ENCODE measurements at regions not wholly inside any gene's neighbourhood (a gene's known extent, or its start where the extent isn't known, plus 50 kb on each side); places are given as distances from the start of the nearest gene placed in this dataset.
"Not testable (repeated sequence)": the region's sequence is repeated elsewhere in the genome, so short reads cannot be mapped to it uniquely, and the experiment has no call there.

DNA sequence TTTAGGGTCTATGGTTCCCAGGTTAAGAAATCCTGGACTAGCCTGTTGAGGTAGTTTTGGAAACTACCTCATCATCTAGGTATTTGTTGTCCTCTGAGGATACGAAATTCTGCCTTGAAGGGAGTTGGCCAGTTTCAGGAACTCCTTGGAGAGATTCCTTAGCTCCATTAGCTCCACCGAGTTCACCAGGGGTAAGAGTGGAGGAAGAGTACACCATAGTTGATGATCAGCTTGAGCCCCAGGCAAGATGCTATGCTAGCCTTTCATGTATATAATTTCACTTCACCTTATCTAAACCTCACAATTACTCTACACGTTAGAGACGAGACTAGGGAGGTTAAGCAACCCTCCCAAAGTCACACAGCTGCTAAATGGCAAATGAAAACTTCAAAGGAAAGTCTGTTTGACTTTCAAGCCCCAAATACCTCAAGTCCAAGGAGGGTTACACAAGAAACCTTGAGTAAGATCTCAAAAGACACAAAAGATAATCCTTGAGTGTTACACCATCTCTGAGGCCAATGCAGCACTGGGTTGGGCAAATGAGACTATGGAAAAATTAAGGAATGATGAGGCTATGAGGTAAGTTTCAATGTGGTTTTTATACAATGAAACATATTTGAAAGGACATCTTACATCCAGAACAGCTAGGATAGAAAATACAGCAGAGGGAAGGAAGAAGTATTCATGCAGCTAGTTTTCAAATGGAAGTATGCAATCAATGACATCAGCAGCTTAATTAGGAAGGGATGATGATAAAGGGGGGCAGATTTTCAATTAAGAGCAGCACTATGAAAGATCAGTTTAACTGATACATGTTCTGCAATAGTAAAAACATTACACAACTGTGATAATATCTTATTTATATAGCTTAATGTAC lies 97.2 kb upstream of the KRAS start:
- no peak overlapping the region for H3K27ac ChIP-seq
- no peak for DNase-seq (ENCODE audit: low read depth, low spot score)

DNA sequence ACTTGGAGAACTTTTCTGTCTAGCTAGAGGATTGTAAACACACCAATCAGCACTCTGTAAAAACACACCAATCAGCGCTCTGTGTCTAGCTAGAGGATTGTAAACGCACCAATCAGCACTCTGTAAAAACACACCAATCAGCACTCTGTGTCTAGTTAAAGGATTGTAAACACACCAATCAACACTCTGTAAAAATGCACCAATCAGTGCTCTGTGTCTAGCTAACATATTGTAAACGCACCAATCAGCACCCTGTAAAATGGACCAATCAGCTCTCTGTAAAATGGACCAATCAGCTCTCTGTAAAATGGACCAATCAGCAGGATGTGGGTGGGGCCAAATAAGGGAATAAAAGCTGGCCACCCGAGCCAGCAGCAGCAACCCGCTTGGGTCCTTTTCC lies 91.1 kb upstream of the KRAS start:
- not testable (repeated sequence) for H3K27ac ChIP-seq; DNase-seq (ENCODE audit: low read depth, low spot score)

DNA sequence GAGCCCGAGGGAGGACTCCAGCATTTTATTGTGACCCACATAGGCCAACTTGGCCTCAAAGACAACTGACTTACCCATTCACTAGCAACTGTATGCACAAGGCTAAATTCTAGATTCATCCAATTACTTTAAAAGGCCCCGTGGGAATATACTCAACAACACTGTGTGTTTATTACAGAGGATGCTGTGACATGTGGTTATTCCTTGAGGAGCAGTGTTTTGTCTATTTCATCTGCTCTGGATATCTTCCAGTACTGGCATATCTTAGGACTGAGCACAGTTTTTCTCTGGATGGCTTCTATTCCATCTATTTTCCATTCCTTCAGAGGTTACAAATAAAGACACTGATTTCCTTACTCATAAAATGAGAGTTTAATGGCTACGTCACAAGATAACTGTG lies 87.2 kb upstream of the KRAS start:
- no peak for DNase-seq (ENCODE audit: low read depth, low spot score)
- no peak overlapping the region for H3K27ac ChIP-seq

DNA sequence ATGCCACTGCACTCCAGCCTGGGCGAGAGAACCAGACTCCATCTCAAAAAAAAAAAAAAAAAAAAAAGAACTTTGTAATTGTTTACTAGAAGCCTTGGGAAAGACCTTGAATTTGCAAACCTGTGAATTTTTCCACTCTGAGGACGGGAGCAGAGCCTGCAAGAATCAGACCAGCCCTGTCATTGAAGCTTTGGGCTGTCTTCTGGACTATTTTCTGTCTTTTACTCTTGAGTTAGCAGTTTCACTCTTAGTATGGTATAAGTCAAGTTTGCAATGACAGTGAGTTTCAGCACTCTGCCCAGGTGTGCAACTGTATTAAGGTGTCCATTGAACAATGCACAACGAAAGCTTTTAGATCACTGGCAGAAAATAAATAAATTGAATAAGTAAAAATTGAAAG lies 81.4 kb upstream of the KRAS start:
- no peak overlapping the region for H3K27ac ChIP-seq
- DNase-seq (ENCODE audit: low read depth, low spot score): no peak

DNA sequence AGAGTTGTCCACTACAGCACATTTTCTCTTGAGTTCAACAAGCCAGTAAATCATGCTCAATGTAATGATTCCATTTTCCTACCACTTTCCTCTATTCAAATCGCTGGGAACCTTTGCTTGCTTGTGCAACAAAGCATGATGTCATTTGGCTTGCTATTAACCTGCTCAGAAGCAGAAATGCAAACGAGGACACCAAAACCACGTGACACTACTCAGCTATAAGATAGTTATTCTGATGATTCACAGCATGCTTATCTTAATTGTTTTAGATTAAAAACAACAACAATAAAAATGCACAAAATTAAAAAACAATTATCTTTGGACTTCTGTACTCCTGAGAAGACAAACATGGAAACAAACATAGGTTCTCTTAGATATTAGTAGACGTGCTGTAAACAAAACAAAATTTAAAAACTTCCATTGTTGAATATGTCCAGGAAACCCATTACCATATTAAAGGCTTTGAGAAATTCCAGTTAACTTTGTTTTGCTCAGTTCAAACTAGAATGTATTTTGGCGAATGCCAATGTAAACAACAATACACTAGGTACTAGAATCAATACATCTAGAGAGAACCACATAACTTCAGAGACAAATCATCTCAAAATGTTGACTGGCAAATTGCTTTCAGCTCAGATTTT lies 77.5 kb upstream of the KRAS start:
- no peak overlapping the region for H3K27ac ChIP-seq
- peak; percentile 43 for DNase-seq (ENCODE audit: low read depth, low spot score)

DNA sequence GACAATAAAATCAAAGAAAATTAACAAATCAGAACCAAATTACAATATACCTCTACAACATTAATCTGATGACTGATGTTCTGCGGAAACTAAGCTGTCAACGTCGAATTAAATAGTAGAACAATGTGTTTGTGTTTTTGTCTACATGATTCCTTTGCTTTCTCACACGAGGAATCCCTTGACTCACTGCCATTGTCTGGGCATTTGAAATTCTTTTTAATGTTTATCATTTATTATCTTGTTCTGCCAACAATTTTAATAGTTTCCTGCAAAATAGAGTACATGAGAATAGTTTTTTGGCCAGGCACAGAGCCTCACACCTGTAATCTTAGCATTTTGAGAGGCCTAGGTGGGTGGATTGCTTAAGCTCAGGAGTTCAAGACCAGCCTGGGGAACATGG lies 76.6 kb upstream of the KRAS start:
- DNase-seq (ENCODE audit: low read depth, low spot score): no peak
- no peak overlapping the region for H3K27ac ChIP-seq

DNA sequence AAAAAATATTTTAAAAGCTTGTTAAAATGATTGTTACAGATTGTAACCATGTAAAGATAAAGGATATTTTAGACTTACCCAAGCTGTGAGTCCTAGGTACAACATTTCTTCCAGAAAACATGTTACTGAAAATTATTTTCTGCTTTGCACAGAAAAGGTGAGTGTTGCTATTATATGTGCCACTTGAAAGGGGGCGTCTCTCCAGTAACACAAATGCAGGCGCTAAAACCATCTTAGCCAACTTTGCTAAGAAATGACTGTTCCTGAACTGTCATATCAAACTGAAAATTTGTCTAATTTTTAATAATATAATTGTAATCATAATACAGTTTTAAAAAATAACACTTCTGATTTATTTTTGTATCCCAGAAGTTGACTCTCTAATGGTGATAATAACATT lies 75.6 kb upstream of the KRAS start:
- DNase-seq (ENCODE audit: low read depth, low spot score): no peak
- no peak overlapping the region for H3K27ac ChIP-seq

DNA sequence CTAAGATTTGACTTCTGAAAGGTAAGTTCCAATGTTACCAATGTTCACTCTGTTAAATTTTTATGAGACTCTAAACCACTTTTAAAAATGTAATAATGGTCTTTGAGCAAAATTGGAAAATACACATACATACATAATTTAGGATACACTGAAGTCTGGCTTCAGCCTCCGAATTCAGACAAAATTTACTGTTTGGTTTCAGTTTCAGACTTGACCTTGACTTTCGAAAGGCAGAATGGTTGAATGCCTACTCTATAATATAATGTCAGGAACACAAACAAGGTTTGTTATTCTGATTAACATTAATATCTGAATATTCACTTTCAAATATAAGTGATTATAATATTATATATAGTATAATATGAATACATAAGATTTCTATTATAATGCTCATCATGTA lies 74.1 kb upstream of the KRAS start:
- no peak for DNase-seq (ENCODE audit: low read depth, low spot score)
- H3K27ac ChIP-seq: no peak overlapping the region

DNA sequence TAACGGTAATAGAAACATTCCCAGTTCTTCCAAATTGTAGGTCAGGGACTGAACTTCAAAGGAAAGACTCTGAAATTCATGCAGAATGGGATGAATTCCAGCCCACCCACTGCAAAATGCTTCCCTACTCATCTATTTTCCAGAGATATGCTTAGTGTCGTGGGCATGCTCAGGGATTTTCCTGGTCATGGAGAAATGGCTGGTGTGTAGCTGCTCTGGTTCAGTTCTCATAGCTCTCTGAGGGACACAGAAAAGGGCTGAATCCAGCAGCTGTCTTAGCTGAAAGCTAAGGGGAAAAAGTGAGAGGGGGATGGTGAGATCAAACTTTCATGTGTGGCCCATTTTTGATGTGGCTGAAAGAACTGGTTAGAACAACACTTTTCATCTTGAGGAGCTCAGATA lies 72.9 kb upstream of the KRAS start:
- DNase-seq (ENCODE audit: low read depth, low spot score): no peak

DNA sequence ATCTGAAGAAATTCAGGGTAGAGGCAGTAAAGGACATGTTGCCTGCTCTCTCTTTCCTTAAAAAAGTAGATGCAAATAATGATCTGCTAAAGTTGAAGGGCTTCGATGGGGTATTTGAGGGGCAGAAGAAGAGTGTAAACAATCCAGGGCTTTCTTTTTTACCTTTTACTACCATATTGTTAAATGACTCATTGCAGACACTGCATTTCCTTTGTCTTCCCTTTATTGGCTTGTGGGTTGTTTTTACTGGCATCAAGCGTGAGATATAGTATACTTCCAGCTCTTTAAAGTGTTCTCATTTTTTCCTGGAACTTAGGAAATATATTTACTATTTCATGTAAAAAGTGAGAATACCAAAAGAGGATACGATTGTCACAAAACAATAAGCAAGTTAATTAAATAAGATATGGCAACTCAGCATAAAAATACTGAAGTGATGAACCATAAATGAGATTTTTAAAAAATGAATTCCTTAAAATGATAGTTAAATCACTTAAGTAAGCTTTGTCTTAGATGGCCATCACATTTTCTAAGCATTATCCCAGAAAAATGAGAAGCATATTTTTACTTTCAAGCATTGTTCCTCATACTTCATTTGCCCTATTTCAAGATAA lies 72.3 kb upstream of the KRAS start:
- no peak overlapping the region for H3K27ac ChIP-seq
- no peak for DNase-seq (ENCODE audit: low read depth, low spot score)

More for the DNA sequence above, 72.9 kb upstream of the KRAS start:
- H3K27ac ChIP-seq: no peak overlapping the region

DNA sequence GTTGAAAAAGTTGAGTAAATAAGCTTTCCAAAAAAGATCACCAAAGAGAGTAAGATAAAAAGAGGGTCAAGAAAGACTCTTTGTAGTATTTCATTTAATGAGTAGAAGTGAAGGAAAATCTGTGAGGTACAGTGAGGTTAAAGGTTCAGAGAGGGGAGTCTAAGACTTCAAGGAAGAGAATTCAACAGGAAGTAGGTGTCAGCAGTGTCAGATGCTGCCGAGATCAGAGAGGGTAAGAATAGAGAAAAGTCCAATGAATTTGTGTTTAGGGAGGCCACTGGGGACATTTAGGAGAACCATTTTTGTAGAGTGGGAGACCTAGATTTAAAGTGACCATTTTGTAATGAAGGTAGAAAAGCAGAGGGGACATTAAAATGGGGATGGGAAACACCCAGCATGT lies 71.6 kb upstream of the KRAS start:
- no peak for DNase-seq (ENCODE audit: low read depth, low spot score)
- no peak overlapping the region for H3K27ac ChIP-seq

DNA sequence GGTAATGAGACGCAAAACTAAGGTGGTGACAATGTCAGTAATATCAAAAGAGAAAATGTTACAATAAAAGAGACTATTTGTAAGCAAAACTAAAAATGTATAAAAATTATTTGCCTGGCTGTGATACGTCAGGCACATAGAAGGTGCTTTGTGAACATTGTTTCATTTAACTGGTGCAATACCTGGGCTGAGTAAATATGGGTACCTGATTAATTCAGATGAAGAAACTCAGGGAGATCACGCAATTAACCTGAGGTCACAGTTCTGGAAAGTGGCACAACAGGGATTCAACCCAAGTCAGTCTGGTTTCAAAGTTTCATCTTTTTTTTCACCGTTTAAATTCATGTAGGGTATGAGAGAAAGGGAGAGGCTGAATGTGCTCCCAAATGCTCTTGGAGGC lies 71.0 kb upstream of the KRAS start:
- no peak overlapping the region for H3K27ac ChIP-seq
- no peak for DNase-seq (ENCODE audit: low read depth, low spot score)

DNA sequence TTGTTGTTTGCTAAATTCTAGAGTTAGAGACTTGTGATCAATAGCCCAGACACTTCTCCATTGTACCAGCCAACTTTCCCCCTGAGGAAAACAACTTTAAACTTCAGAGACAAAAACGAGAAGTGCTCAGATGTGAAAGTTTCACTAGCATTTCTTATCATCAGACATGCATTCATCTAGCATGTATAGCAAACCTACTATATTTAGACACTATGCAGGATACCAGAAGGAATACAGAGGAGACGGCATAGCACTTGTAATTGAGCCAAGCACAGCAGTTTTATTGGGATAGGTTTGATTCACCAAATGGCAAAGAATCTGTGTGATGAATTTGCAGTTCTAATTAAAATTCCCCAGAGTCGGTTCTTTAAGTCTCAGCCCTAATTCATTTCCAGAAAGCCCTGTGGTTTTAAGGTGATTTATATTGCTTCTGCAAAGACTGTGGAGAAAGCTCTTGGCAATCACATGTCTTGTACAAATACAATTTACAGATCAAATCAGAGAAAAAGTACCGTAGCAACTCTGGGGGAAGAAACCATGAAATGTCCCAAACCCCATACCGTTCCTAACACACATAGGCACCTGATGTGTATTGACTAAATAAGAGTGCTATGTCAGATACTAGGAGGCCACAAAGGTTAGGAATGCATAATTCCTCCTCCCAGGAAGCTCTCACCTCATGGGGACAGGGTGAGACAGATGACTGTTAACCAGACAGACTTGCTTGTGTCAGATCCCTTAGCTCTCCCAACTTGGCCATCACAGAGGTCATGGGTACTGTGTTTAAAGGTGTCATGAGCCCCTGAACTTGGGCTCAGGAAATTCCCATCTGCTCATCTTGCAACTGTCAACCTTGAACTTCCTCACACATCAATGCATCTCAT lies 69.6 kb upstream of the KRAS start:
- H3K27ac ChIP-seq: no peak overlapping the region
- DNase-seq (ENCODE audit: low read depth, low spot score): no peak

DNA sequence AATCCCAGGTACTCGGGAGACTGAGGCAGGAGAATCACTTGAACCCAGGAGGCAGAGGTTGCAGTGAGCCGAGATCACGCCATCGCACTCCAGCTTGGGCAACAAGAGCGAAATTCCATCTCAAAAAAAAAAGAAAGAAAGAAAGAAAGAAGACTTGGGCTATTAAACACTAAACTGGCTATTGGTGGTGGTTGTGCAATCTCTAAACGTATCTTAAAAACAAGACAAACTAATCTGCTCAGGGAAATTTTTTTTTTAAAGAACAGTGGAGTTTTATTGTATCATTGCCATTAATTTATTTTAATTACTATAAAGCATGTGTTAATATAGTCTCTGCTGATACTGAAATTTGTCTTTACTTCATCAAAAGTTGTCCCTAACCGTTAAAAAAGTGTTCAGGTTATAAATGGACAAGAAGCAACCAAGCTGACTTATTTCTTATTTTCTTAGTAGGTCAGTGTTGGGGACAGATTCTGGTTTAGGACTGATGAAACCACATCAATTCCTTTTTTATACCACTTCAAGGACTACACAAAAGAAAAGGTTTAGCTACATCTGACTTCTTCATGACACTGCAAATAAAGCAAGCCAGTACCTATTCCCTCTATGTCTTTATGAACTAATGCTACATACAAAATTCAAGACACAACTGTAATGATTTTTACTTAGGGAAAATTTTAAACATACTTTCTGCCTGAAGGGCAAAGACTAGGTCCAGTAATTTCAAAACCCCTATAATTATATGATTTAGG lies 68.7 kb upstream of the KRAS start:
- no peak for DNase-seq (ENCODE audit: low read depth, low spot score)

DNA sequence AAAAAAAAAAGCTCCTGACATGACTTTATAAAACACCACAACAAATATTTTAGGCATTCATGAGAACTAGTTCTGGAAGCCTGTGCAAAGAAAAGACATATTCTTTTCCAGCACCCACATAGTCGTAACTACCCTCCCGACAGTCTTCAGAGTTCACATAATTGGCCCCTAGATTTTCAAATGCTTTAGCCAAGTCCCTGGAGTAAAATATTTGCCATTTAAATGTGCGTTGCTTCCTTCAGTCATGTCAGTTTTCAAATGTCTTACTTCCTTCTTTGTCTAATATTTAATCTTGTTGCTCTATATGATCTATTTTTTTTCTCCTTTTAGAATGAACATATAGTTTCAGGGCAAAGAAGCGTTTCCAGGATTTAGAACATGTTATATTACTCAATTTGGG lies 66.8 kb upstream of the KRAS start:
- DNase-seq (ENCODE audit: low read depth, low spot score): no peak
- H3K27ac ChIP-seq: no peak overlapping the region

More for the DNA sequence above, 68.7 kb upstream of the KRAS start:
- H3K27ac ChIP-seq: no peak overlapping the region

DNA sequence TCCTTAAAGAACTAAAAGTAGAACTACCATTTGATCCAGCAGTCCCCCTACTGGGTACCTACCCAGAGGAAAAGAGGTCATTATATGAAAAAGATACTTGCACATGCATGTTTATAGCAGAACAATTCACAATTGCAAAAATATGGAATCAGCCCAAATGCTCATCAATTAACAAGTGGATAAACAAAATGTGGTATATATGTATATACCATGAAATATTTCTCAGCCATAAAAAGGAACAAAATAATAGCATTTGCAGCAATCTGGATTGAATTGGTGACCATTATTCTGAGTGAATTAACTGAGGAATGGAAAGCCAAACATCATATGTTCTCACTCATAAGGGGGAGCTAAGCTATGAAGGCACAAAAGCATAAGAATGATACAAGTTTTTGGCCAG lies 64.7 kb upstream of the KRAS start:
- no peak overlapping the region for H3K27ac ChIP-seq
- no peak for DNase-seq (ENCODE audit: low read depth, low spot score)

DNA sequence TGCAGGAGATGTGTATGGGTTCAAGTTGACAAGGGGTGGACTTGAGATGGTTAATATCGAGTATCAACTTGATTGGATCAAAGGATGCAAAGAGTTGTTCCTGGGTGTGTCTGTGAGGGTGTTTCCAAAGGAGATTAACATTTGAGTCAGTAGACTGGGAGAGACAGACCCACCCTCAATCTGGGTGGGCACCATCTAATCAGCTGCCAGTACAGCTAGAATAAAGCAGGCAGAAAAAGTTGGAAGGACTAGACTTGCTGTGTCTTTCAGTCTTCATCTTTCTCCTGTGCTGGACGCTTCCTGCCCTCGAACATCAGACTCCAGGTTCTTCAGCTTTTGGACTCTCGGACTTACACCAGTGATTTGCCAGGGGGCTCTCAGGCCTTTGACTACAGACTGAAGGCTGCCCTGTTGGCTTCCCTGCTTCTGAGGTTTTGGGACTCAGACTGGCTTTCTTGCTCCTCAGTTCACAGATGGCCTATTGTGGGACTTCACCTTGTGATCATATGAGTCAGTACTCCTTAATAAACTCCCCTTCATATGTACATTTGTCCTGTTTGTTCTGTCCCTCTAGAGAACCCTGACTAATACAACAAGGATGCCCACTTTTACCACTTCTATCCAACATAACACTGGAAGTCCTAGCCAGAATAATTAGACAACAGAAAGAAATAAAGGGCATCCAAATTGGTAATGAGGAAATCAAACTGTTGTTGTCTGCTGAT lies 62.7 kb upstream of the KRAS start:
- not testable (repeated sequence) for DNase-seq (ENCODE audit: low read depth, low spot score); H3K27ac ChIP-seq

DNA sequence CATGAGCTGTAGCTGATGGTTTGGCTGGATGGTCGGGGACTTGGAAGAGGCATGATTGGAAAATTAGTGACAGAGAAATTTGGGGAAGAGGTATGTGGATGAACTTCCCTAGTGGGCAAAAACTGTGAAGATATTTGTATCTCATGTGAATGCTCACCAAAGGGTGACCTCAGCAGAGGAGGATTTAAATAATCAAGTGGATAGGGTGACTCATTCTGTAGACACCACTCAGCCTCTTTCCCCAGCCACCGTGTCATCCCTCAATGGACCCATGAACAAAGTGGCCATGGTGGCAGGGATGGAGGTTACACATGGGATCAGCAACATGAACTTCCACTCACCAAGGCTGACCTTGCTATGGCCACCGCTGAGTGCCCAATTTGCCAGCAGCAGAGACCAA lies 60.8 kb upstream of the KRAS start:
- no peak overlapping the region for H3K27ac ChIP-seq
- no peak for DNase-seq (ENCODE audit: low read depth, low spot score)

DNA sequence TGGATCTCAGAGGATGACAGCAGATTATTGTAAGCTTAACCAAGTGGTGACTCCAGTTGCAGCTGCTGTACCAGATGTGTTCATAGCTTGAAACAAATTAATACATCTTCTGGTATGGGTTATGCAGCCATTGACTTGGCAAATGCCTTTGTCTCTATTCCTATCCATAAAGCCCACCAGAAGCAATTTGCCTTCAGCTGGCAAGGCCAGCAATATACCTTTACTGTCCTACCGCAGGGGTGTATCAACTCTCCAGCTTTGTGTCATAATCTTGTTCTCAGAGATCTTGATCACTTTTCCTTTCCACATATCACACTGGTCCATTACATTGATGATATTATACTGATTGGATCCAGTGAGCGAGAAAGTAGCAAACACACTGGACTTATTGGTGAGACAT lies 59.3 kb upstream of the KRAS start:
- not testable (repeated sequence) for DNase-seq (ENCODE audit: low read depth, low spot score); H3K27ac ChIP-seq
